ENCODE measurements at regions not wholly inside any gene's neighbourhood (a gene's known extent, or its start where the extent isn't known, plus 50 kb on each side); places are given as distances from the start of the nearest gene placed in this dataset.

DNA sequence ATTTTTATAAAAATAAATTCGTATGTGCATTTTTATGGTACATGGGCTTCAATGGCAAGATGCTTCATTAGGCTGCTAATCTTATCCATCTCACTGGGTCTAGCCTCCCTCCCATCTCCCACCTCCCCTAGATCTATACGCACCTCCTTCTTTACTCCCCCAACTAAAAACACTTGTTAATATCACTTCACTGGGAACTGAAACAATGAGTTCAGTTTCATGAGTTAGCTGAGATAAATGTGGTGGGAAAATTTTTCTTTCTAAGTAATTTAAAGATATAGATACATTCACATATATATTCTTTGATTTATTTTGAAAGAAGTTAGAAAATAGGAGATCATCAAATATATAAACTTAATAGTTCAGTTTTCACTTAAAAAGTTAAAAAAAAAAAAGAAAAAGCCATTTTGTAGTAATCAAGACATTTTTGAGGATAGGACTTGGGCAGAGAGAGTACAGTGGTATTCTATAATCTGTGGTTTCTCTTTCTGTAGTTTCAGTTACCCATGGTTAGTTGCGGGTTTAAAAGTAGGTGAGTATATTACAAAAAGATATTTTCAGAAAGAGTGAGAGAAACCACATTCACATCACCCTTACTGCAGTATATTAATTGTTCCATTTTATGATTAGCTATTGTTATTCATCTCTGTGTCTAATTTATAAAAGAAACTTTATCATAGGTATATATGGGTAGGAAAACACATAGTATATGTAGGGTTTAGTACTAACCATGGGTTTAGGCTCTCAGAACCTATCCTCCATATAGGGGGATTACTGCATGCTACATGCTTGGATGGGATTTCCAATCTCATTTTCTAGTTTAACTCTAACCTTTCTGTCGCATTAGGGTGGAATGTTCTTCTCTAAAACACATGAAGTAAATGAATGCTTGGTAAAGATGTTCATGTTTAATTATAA is 316.0 kb upstream of the CBLB start:
- TF ChIP-seq CTCF (IDR thresholded peaks at IDR 0.05; ENCODE audit: low read length), result no peak
- no peak for TF ChIP-seq EZH2 (IDR thresholded peaks at IDR 0.05; ENCODE audit: borderline replicate concordance, low read length)

Measured in OCI-LY1 (cell line).